ENCODE measurements at regions not wholly inside any gene's neighbourhood (a gene's known extent, or its start where the extent isn't known, plus 50 kb on each side); places are given as distances from the start of the nearest gene placed in this dataset.
A peak's percentile ranks its signal among the peaks of the same experiment; 100 is the strongest.

- TF ChIP-seq ZNF484 (CRISPR knock-in tag; IDR thresholded peaks at IDR 0.05; ENCODE audit: borderline replicate concordance, low read depth) = no peak
- TF ChIP-seq ZNF691 (CRISPR knock-in tag; IDR thresholded peaks at IDR 0.05; ENCODE audit: borderline replicate concordance, low read depth) = no peak
- no peak for TF ChIP-seq HINFP (CRISPR knock-in tag; IDR thresholded peaks at IDR 0.05; ENCODE audit: low read depth)
- no peak for TF ChIP-seq ZFP62 (CRISPR knock-in tag; IDR thresholded peaks at IDR 0.05)
- TF ChIP-seq CBFB (CRISPR knock-in tag; IDR thresholded peaks at IDR 0.05) = no peak
- TF ChIP-seq ZNF747 (CRISPR knock-in tag; IDR thresholded peaks at IDR 0.05; ENCODE audit: borderline replicate concordance) = no peak
- TF ChIP-seq FOXP1 (IDR thresholded peaks at IDR 0.05) = no peak
- TF ChIP-seq FOXP1 (CRISPR knock-in tag; IDR thresholded peaks at IDR 0.05) = 0 out of 2 replicates have a peak, but pooled peaks have one; percentile 28
- TF ChIP-seq ZNF792 (CRISPR knock-in tag; IDR thresholded peaks at IDR 0.05) = 0 out of 2 replicates have a peak, but pooled peaks have one; percentile 33
- TF ChIP-seq POLR2AphosphoS2 (IDR thresholded peaks at IDR 0.05; ENCODE audit: low read depth, low read length) = no peak
- no peak for TF ChIP-seq DR1 (CRISPR knock-in tag; IDR thresholded peaks at IDR 0.05)
- TF ChIP-seq MTF1 (CRISPR knock-in tag; IDR thresholded peaks at IDR 0.05) = no peak
- TF ChIP-seq ZNF746 (CRISPR knock-in tag; IDR thresholded peaks at IDR 0.05) = no peak
- TF ChIP-seq SAP130 (CRISPR knock-in tag; IDR thresholded peaks at IDR 0.05; ENCODE audit: low read depth) = peak; percentile 37; the same call in 1 of the 2 replicates
- no peak for TF ChIP-seq ZNF800 (CRISPR knock-in tag; IDR thresholded peaks at IDR 0.05)
- peak; percentile 93 for TF ChIP-seq HOMEZ (CRISPR knock-in tag; IDR thresholded peaks at IDR 0.05; ENCODE audit: low read depth)
- TF ChIP-seq ZBTB46 (CRISPR knock-in tag; IDR thresholded peaks at IDR 0.05; ENCODE audit: borderline replicate concordance) = no peak
- TF ChIP-seq DBP (CRISPR knock-in tag; IDR thresholded peaks at IDR 0.05; ENCODE audit: not compliant biosample characterization) = no peak
These were observed 285.5 kb downstream of the MREG start (continued) for GRCh38 chr2:215727507-215728503.

All from HepG2 (cell line).